C4-2B (cell line): ENCODE measurements at regions not wholly inside any gene's neighbourhood (a gene's known extent, or its start where the extent isn't known, plus 50 kb on each side); places are given as distances from the start of the nearest gene placed in this dataset.

Experiments
- ZFX ChIP-seq: fragments of 450-650 bp; IDR thresholded peaks from 2 replicates; pipeline ENCODE4 v1.6.1; 2017
- TF ChIP-seq, protein P1 (sequence below): fragments of 450-650 bp; conservative IDR thresholded peaks from 2 replicates; pipeline ENCODE4 v1.5.1; 2017; ENCODE audit warnings: mild to moderate bottlenecking

DNA sequence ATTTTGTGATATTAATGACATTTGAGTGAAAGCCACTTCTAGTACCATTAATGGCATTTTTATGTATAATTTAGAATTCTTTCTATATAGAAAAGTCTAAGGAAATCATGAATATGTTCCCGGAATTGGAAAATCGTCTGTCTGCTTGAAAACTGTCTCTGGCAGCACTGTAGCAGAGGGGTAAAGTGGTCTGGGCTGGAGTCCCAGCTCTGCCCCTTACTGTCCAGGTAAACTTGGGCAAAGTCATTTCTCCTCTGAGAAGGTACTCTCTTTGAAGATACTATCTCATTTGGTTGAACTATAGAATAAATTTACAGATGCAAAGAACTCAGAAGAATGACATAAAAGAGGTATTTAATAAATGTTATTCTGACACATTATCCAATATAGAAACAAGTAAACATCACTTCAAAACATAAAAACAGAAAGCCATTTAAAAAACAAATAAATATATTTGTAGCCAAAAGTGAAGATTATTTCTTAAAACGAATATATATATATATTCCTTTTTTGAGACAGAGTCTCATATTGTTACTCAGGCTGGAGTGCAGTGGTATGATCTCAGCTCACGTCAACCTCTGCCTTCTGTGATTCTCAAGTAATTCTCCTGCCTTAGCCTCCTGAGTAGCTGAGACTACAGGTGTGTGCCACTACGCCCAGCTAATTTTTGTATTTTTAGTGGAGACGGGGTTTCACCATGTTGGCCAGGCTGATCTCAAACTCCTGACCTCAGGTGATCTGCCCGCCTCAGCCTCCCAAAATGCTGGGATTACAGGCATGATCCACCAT, 149.8 kb upstream of the ITGA4 start:
- TF ChIP-seq, protein P1, sequence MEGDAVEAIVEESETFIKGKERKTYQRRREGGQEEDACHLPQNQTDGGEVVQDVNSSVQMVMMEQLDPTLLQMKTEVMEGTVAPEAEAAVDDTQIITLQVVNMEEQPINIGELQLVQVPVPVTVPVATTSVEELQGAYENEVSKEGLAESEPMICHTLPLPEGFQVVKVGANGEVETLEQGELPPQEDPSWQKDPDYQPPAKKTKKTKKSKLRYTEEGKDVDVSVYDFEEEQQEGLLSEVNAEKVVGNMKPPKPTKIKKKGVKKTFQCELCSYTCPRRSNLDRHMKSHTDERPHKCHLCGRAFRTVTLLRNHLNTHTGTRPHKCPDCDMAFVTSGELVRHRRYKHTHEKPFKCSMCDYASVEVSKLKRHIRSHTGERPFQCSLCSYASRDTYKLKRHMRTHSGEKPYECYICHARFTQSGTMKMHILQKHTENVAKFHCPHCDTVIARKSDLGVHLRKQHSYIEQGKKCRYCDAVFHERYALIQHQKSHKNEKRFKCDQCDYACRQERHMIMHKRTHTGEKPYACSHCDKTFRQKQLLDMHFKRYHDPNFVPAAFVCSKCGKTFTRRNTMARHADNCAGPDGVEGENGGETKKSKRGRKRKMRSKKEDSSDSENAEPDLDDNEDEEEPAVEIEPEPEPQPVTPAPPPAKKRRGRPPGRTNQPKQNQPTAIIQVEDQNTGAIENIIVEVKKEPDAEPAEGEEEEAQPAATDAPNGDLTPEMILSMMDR, result no peak
- no peak for TF ChIP-seq ZFX
